NCI-H146 (cell line): ENCODE measurements at regions not wholly inside any gene's neighbourhood (a gene's known extent, or its start where the extent isn't known, plus 50 kb on each side); places are given as distances from the start of the nearest gene placed in this dataset.
"Not testable (repeated sequence)": the region's sequence is repeated elsewhere in the genome, so short reads cannot be mapped to it uniquely, and the experiment has no call there.

Experiments
- DNase-seq: peaks from one replicate; lab custom pipeline; 2025; lab: John Stamatoyannopoulos, UW

- no peak for DNase-seq
Measured at GRCh38 chr5:174444479-174445188, 279.7 kb upstream of the MSX2 start.

- DNase-seq, result no peak
Measured at GRCh38 chr5:174446446-174446845, 277.9 kb upstream of the MSX2 start.

- DNase-seq, result no peak
Measured at GRCh38 chr5:174446988-174447387, 277.4 kb upstream of the MSX2 start.

GRCh38 chr5:174448041-174448440 is 276.3 kb upstream of the MSX2 start:
- no peak for DNase-seq

- no peak for DNase-seq
Measured at GRCh38 chr5:174448662-174449061, 275.7 kb upstream of the MSX2 start.

GRCh38 chr5:174453690-174454089 is 270.7 kb upstream of the MSX2 start:
- no peak for DNase-seq

GRCh38 chr5:174454464-174454863 is 269.9 kb upstream of the MSX2 start:
- no peak for DNase-seq

GRCh38 chr5:174454890-174455289 is 269.5 kb upstream of the MSX2 start:
- no peak for DNase-seq

GRCh38 chr5:174455301-174455700 is 269.1 kb upstream of the MSX2 start:
- no peak for DNase-seq

GRCh38 chr5:174457141-174457678 is 267.2 kb upstream of the MSX2 start:
- DNase-seq, result no peak

- no peak for DNase-seq
Measured at GRCh38 chr5:174459071-174459702, 265.2 kb upstream of the MSX2 start.

- no peak for DNase-seq
Measured at GRCh38 chr5:174459832-174460448, 264.4 kb upstream of the MSX2 start.

- DNase-seq, result no peak
Measured at GRCh38 chr5:174462129-174462528, 262.3 kb upstream of the MSX2 start.

- DNase-seq, result no peak
Measured at GRCh38 chr5:174464504-174465165, 259.7 kb upstream of the MSX2 start.

GRCh38 chr5:174471528-174471927 is 252.9 kb upstream of the MSX2 start:
- DNase-seq, result not testable (repeated sequence)

- DNase-seq, result no peak
Measured at GRCh38 chr5:174472956-174473355, 251.4 kb upstream of the MSX2 start.

- not testable (repeated sequence) for DNase-seq
Measured at GRCh38 chr5:174476001-174476400, 248.4 kb upstream of the MSX2 start.

GRCh38 chr5:174479325-174479724 is 245.1 kb upstream of the MSX2 start:
- no peak for DNase-seq

- no peak for DNase-seq
Measured at GRCh38 chr5:174481737-174482136, 242.6 kb upstream of the MSX2 start.

GRCh38 chr5:174482607-174483024 is 241.8 kb upstream of the MSX2 start:
- DNase-seq, result no peak

GRCh38 chr5:174483411-174483810 is 241.0 kb upstream of the MSX2 start:
- DNase-seq, result no peak

GRCh38 chr5:174489215-174489614 is 235.2 kb upstream of the MSX2 start:
- no peak for DNase-seq
